Loucy (cell line): ENCODE measurements at regions not wholly inside any gene's neighbourhood (a gene's known extent, or its start where the extent isn't known, plus 50 kb on each side); places are given as distances from the start of the nearest gene placed in this dataset.

Source experiments
- CTCF ChIP-seq: fragments of 200-600 bp; sonication (generic); conservative IDR thresholded peaks from 2 replicates; pipeline ENCODE4 v1.5.1; 2014; ENCODE audit warnings: mild to moderate bottlenecking, antibody characterized with exemption, low read length
- EZH2phosphoT487 ChIP-seq: fragments of 200-600 bp; IDR thresholded peaks from 2 replicates; pipeline ENCODE4 v1.6.1; 2018; ENCODE audit warnings: antibody characterized with exemption, mild to moderate bottlenecking, moderate library complexity, borderline replicate concordance

DNA sequence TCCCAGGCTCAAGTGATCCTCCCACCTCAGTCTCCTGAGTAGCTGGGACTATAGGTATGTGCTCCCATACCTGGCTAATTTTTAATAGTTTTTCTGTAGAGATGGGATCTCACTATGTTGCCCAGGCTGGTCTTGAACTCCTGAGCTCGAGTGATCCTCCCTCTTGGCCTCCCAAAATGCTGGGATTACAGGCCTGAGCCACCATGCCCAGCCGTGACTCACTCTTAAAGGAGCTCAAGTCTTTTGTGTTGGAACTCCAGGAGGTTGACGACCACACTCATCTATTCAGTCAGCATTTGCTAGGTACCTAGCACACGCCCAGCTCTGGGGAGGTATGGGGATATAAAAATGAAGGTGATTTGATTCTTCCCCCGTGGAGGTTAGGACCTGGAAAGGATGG lies 62.8 kb downstream of the UTRN start:
- no peak for TF ChIP-seq CTCF
- TF ChIP-seq EZH2phosphoT487: no peak
